GM18858 (cell line): ENCODE measurements at regions not wholly inside any gene's neighbourhood (a gene's known extent, or its start where the extent isn't known, plus 50 kb on each side); places are given as distances from the start of the nearest gene placed in this dataset.

Experiments used
- ATAC-seq: cut with Tn5 transposase; IDR thresholded peaks from one replicate; pipeline ENCODE4 v1.9.1; 2021; ENCODE audit not compliant: unreplicated experiment

- no peak for ATAC-seq
These were observed 331.5 kb downstream of the UACA start for GRCh38 chr15:70431854-70432253.

DNA sequence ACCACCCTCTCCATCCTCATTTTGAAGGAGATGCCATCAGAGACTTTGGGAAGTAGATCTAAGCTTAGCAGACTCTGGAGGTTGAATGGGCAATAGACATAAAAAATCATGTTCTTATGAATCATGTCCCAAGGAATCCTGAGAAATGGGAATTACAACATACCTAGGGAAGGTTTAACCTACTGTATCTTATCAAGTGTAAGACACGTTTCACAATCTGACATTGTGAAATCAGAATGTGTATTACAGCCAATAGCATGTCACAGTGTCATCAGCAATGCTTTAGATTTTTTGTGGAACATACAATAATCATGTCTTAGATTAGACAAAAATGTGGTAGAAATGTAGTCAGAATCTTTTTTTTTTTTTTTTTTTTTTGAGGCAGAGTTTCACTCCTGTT is 332.4 kb upstream of the TLE3 start:
- ATAC-seq: no peak

DNA sequence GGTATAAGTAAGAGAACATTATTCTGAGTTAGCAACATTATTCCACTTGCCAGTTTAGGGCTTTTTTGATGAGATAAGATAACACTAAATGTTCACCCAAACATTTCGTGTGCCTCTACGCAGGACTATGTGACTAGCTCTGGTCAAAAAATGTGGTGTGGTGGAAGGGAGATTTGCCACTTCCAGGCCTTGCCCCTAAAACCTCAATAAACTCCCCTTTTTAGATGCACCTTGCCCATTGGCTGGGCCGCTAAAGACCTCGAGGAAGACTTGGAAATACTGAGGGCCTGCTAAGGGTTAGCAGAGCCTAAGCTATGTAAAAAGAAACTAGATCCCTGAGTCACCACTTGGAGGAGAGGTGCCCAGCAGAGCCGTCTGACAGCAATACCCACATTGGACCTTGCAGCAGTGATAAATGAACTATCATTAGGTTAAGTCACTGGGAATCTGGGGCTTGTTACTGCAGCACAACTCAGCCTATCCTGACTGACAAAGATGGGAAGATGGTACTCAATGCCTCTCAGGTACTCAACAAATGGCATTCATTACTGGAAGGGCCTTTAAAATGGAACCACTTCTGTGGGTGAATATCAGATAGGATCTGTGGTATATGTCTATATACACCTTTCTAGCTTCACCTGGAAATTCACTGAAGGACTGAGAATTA is 331.5 kb upstream of the TLE3 start:
- ATAC-seq: no peak

DNA sequence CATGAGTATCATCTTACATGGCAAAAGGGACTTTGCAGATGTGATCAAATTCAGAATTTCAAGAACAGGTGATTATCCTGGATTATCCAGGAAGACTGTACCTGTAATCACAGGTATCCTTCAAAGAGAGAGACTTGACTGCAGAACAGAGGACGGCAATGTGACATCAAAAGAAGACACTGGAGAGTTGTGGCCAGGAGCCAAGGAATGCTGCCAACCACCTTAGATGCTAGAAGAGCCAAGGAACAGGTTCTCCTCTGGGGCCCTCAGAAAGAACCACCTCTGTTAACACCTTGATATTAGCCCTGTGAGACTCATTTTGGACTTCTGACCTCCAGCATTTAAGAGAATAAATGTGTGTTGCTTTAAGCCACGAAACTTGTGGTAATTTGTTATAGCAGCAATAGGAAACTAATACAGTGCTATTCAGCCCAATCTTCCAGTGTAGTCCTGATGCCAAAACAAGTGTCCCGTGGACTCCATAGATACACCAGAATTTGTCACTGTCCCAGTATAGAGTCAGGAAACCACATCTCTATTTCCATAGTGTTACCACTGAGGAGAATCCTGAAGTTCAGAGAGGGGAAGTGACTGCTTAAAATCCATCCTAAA is 330.6 kb upstream of the TLE3 start:
- ATAC-seq: no peak

DNA sequence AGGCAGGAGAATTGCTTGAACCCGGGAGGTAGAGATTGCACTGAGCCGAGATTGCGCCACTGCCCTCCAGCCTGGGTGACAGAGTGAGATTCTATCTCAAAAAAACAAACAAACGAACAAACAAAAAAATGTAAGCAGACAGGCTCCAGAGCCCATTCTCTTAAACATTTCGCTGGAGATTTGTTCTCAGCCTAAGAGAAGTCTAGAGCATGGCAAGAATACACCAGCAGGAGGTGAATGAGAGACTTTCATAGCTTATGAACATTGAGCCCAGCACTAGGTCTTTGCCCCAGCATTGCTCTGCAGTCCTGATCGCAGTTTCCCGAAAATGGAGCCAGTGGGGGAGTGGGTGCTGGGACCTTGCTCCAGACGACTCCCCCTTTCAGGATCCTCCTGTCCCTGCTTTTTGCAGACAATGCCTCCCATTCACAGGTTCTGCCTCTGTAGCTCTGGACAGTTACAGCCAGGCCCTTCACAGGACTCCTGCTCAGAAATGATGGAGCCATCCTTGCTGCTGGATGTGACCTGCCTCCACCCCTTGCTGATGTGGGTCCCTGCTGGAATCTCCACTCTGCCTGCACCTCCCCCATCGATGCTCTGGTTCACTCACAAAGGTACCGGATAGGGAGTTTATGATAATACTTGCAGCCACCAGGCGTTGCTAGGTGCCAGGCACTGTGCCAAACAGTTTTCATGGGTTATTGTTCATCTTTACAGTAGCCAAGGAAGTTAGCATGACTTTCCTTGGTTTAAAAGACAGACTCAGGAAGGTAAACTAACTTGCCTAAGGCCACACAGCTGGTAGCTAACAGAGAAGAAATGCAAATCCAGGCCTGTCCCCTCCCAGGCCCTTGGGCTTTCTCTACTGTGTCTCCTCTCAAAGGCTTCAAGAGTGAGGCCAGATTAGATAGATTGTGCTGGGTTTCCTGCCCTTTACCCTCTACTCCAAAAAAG is 329.7 kb upstream of the TLE3 start:
- ATAC-seq: no peak

DNA sequence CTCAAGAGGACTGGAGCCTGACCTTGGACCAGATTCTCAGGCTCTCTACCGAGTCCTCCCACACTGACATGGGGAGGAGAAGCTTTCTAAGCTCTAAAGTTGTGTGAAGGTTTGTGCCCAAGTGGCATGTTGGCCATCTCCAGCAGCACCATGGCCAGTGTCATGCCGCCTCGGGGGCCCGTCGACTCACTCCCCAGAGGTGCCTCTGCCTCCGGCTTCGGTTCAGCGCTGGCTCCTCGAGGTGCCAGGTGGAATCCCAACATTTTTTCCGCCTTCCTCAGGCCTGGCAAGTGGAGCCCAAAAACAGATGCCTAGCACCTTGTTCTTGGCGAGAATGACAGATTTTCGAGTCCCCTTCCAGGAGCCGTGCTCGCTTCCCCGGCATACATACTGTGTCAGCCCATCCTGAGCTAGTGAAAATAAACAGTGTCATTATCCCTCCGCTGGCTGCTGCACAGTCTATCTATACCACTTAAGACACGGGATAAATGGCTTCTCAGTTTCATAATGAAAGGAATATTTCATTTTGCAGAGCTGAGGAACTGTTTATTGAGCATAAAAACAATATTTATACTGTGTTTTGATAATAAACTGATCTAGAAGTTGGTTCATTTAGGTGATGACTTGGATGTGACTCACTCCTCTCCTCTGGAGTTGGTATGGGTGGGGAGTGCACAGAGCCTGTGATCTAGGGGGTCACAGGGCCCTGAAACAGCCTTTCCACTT is 328.5 kb upstream of the TLE3 start:
- no peak for ATAC-seq

GRCh38 chr15:70424937-70425411 is 327.3 kb upstream of the TLE3 start:
- no peak for ATAC-seq

DNA sequence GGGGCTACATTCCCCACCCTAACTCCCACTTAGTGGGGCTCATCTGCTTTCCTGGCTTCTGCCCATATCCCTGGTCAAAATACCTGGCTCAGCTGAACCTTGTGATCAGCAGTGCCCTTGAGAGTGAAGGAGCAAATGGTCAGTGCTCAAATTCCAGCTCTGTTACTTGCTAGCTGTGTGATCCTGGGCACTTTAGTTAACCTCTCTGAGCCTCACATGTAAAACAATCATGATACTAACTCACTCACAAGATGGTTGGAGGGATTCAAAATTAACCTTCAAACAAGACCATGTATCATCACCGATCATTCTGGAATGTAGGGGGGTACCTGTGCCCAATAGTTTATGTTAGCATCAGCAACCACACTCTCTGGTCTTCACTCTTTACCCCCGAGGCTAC is 325.6 kb upstream of the TLE3 start:
- ATAC-seq: no peak

DNA sequence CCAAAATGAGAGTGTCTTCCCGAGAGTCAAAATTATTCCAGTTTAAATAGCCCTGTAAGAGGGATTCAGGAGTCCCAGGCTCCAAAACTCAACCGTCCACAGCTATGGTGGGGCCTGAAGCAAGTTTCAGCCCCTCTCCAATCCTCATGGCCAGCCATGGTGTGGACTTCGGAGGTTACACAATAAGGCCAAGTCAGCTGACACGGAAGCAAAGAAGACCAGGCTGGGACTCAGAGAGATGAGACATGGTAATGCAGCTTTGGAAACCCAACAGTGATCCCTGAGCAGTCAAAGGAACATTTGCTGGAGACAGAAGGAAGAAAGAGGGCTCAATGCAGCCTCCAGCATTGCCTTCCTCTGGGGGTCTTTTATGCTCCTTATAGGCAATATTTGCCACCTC is 324.6 kb upstream of the TLE3 start:
- no peak for ATAC-seq

- ATAC-seq: no peak
These were observed 323.3 kb upstream of the TLE3 start for GRCh38 chr15:70420948-70421482.

DNA sequence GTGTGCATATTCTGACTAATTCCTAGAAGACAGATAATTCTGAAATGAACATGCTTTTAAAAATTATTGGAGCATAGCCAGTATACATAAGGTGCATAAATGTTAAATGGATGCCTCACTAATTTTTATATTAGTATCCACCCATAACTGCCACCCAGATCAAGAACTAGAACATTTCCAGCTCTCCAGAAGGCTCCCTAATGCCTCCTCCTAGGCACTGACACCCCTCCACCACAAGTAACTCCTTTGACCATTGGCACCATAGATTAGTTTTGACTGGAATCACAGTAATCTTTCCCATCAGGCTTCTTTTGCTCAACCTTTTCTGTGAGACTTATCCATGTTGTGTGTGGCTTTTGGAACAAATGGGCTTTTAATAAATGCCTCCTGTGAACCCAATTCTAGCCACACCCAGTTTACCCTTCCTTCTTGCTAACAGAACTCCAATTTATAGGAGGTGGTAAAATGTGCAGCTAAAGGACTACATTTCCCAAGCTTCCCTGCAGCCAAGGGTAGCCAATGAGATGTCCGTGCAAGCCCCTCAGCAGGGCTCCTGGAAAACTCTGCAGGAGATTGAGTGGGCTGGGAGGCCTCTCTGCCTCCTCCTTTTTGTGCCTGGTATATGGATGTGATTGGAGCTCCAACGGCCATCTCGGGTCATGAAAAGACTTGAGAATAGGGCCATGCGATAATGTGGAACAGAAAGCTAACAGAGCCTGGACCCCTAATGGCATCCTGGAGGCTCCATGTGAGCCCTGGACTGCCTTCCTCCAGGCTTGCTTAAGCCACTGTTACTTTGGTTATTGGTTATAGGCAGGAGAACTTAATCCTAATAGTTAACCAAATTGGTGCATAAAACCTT is 322.6 kb upstream of the TLE3 start:
- no peak for ATAC-seq

DNA sequence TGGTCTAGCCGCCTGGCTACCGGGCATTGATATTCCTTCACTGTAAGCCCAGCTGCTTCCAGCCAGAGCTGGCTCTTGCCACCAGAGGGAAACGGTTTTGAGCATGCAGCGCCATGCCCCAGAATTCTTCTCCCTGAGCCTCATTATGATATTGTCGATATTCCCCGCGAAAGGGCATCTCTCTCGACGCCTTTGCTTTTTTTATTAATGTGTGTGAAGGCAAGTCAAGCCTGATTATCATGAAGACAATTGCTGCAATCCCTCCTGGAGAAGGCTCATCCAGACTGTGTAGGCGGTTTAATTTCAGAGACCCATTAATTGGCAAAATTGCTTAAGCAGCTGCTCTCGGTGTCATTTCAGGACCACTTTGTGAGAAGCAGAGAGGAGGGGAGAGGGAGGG is 321.2 kb upstream of the TLE3 start:
- no peak for ATAC-seq

GRCh38 chr15:70417535-70417934 is 319.8 kb upstream of the TLE3 start:
- no peak for ATAC-seq

- no peak for ATAC-seq
These were observed 319.1 kb upstream of the TLE3 start for GRCh38 chr15:70416829-70417228.

- no peak for ATAC-seq
These were observed 317.7 kb upstream of the TLE3 start for GRCh38 chr15:70415398-70415797.

- ATAC-seq: no peak
These were observed 316.9 kb upstream of the TLE3 start for GRCh38 chr15:70414626-70415025.

GRCh38 chr15:70412794-70413193 is 315.1 kb upstream of the TLE3 start:
- ATAC-seq: no peak

- no peak for ATAC-seq
These were observed 313.6 kb upstream of the TLE3 start for GRCh38 chr15:70411143-70411863.

DNA sequence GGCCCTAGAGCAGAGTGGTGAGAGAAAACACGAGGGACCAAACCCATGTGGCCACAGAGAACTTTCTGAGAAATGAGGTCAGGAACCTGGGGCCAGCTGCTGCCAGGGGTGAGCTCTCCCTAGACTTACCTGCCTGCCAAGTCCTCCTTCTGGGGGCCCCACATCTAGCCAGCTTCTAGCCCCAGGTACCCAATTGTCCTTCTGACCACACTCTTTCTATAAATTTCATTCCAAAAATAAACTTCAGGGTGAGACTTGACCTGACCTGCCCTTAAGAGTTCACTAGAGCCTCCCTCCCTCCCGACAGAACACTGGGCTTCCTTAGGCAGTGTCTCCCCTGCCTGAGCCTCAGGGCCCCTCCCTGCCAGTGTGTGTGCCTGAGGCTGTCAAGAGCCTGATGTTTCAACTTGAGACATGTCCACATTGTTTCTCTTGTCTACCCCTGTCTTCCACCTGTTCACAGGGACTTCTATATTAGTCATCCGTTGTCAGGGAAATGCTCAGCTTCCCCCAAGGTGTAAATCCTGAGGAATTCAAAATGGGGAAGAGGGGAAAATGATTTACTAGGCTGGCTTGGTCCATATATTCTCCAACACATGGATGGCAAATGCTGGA is 312.8 kb upstream of the TLE3 start:
- no peak for ATAC-seq
